KOPT-K1 (cell line): ENCODE measurements at regions not wholly inside any gene's neighbourhood (a gene's known extent, or its start where the extent isn't known, plus 50 kb on each side); places are given as distances from the start of the nearest gene placed in this dataset.
"Not testable (repeated sequence)": the region's sequence is repeated elsewhere in the genome, so short reads cannot be mapped to it uniquely, and the experiment has no call there.

Experiments
- H3K27ac ChIP-seq: fragments of 200-600 bp; sonication (generic); 2 replicates; pipeline ENCODE4 v1.5.1; 2016; ENCODE audit warnings: antibody characterized with exemption, mild to moderate bottlenecking, low read depth, low read length; ENCODE audit not compliant: poor library complexity, severe bottlenecking
- H3K36me3 ChIP-seq: fragments of 200-600 bp; sonication (generic); 2 replicates; pipeline ENCODE4 v1.5.1; 2017; ENCODE audit warnings: antibody characterized with exemption, mild to moderate bottlenecking, low read length, moderate library complexity; ENCODE audit not compliant: insufficient read depth
- H3K9me3 ChIP-seq: fragments of 200-600 bp; sonication (generic); 2 replicates; pipeline ENCODE4 v1.5.1; 2017; ENCODE audit warnings: antibody characterized with exemption, low read length, mild to moderate bottlenecking; ENCODE audit not compliant: insufficient read depth, poor library complexity, severe bottlenecking

- not testable (repeated sequence) for H3K27ac ChIP-seq, H3K36me3 ChIP-seq
Observed at GRCh38 chr2:111577154-111577885, 306.7 kb downstream of the ANAPC1 start.

GRCh38 chr2:111579500-111580134, 304.4 kb downstream of the ANAPC1 start:
- not testable (repeated sequence) for H3K27ac ChIP-seq, H3K9me3 ChIP-seq, H3K36me3 ChIP-seq

More at GRCh38 chr2:111577154-111577885, 306.7 kb downstream of the ANAPC1 start:
- not testable (repeated sequence) for H3K9me3 ChIP-seq

- H3K36me3 ChIP-seq, H3K9me3 ChIP-seq, H3K27ac ChIP-seq: not testable (repeated sequence)
Observed at GRCh38 chr2:111580616-111581015, 303.4 kb downstream of the ANAPC1 start.

- H3K27ac ChIP-seq, H3K9me3 ChIP-seq, H3K36me3 ChIP-seq: not testable (repeated sequence)
Observed at GRCh38 chr2:111582090-111582489, 301.9 kb downstream of the ANAPC1 start.

GRCh38 chr2:111583480-111583879, 300.5 kb downstream of the ANAPC1 start:
- not testable (repeated sequence) for H3K27ac ChIP-seq, H3K36me3 ChIP-seq, H3K9me3 ChIP-seq

- H3K9me3 ChIP-seq, H3K27ac ChIP-seq, H3K36me3 ChIP-seq: not testable (repeated sequence)
Observed at GRCh38 chr2:111584540-111584939, 299.5 kb downstream of the ANAPC1 start.

GRCh38 chr2:111584950-111585349, 299.0 kb downstream of the ANAPC1 start:
- H3K36me3 ChIP-seq, H3K27ac ChIP-seq, H3K9me3 ChIP-seq: not testable (repeated sequence)

GRCh38 chr2:111586014-111586413, 298.0 kb downstream of the ANAPC1 start:
- not testable (repeated sequence) for H3K27ac ChIP-seq, H3K9me3 ChIP-seq, H3K36me3 ChIP-seq

- not testable (repeated sequence) for H3K27ac ChIP-seq, H3K9me3 ChIP-seq, H3K36me3 ChIP-seq
Observed at GRCh38 chr2:111595072-111595471, 288.9 kb downstream of the ANAPC1 start.

GRCh38 chr2:111596808-111597705, 286.9 kb downstream of the ANAPC1 start:
- H3K36me3 ChIP-seq, H3K27ac ChIP-seq, H3K9me3 ChIP-seq: not testable (repeated sequence)

GRCh38 chr2:111598944-111599343, 285.0 kb downstream of the ANAPC1 start:
- H3K9me3 ChIP-seq, H3K36me3 ChIP-seq, H3K27ac ChIP-seq: not testable (repeated sequence)

GRCh38 chr2:111602259-111602658, 281.7 kb downstream of the ANAPC1 start:
- not testable (repeated sequence) for H3K36me3 ChIP-seq, H3K27ac ChIP-seq, H3K9me3 ChIP-seq

- not testable (repeated sequence) for H3K36me3 ChIP-seq, H3K27ac ChIP-seq, H3K9me3 ChIP-seq
Observed at GRCh38 chr2:111605798-111606197, 278.2 kb downstream of the ANAPC1 start.

GRCh38 chr2:111606632-111607031, 277.4 kb downstream of the ANAPC1 start:
- not testable (repeated sequence) for H3K36me3 ChIP-seq, H3K27ac ChIP-seq, H3K9me3 ChIP-seq

- not testable (repeated sequence) for H3K9me3 ChIP-seq, H3K36me3 ChIP-seq, H3K27ac ChIP-seq
Observed at GRCh38 chr2:111609146-111609844, 274.7 kb downstream of the ANAPC1 start.
